IPS-NIHi11 (cell line): ENCODE measurements at regions not wholly inside any gene's neighbourhood (a gene's known extent, or its start where the extent isn't known, plus 50 kb on each side); places are given as distances from the start of the nearest gene placed in this dataset.

Source experiments
- DNase-seq: peaks from one replicate; pipeline ENCODE4 v3.0.0; 2012; ENCODE audit warnings: mixed read lengths, low spot score

- no peak for DNase-seq
These were observed 565.2 kb upstream of the MARCKS start for GRCh38 chr6:113291751-113292445.

- DNase-seq = no peak
These were observed 564.3 kb upstream of the MARCKS start for GRCh38 chr6:113292646-113293422.

GRCh38 chr6:113293423-113293740 lies 563.8 kb upstream of the MARCKS start:
- DNase-seq = no peak

DNA sequence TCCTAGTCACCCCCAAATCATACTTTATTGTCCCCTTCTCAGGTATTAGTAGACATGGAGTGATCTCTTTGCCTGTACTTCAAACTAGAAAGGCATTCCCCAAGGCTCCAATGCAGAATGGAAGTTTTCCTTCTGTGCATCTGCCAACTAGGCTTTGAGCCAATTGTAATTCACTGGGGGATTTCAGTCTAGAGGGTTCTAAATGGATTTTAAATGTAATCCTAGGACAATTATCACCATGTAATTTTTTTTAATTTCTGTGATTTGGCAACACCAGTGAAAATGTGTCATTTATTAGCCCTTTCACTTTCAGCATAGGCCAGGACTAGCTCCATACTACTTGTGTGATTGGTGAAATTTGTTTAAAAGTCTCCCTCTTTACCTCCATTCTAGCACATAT lies 557.6 kb upstream of the MARCKS start:
- DNase-seq = no peak

DNA sequence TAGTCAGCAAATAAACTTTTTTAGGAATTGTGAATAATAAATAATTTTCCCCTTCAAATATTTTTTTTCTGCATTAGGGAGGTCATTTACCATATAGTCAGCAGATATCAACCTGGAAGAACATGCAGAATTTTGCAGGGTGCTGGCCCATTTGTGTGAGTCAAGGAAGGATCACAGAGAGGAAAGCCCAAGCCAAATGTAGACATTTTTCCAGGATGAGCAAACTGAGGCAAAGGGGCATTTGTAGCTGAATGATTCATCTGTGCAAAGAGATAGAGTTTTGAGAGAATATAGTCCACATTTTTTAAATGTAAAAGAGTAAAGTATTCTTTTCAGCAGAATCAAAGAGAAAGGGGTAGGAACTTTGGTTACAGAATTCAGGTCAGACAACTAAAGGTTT lies 555.5 kb upstream of the MARCKS start:
- no peak for DNase-seq

DNA sequence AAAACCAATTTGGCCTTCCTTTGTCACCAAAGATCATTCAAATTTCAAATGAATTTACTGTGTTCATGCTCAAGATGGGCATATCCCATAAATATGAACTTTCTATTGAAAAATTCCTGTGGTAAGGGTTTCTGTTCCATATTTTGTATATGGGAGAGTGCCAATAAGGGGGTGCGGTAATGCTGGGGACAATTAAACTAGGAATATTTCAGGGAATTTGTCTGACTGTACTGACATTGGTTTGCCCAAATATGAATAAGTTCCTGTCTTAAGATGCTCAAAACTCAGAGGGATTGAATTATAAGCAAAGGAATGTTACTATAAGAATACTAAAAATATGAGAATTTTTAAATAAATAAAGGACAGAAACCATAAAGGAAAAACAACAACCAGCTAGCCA lies 553.0 kb upstream of the MARCKS start:
- DNase-seq = no peak

- DNase-seq = peak; percentile 49
These were observed 550.5 kb upstream of the MARCKS start for GRCh38 chr6:113306552-113307145.

GRCh38 chr6:113308266-113308665 lies 548.9 kb upstream of the MARCKS start:
- no peak for DNase-seq

DNA sequence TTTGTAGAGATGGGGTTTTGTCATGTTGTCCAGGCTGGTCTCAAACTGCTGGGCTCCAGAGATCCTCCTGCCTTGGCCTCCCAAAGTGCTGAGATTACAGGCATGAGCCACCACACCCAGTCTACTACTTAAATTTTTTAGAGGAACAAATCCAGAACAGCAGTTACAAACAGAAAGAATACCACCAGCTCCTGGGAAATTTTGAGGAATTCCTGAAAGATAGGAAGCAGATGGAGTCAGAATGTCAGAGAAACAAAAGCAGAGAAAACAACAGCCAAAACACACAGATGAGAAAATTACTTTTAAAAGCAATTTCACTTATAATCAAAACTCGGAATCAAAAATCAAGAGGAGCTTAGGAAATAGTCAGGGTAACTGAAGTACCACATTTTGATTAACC lies 543.3 kb upstream of the MARCKS start:
- no peak for DNase-seq

DNA sequence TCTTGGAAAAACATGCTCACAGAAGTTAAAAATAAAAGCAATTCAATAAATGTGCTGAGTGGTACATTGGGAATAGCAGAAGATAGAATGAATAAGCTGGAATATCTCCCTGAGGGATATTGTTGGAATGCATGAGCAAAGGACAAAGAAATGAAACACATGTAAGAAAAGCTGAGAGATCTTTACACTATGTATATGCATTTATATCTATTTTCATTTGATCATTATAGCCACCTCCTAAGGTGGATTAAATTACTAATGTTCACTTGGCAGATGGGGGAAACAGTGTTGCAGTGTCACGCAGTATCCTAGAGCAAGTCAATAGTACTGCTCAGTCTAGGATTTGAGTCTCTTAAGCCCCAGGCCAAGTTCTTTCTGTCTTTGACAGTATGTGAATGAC lies 542.0 kb upstream of the MARCKS start:
- no peak for DNase-seq

- DNase-seq = no peak
These were observed 541.3 kb upstream of the MARCKS start for GRCh38 chr6:113315879-113316278.

DNA sequence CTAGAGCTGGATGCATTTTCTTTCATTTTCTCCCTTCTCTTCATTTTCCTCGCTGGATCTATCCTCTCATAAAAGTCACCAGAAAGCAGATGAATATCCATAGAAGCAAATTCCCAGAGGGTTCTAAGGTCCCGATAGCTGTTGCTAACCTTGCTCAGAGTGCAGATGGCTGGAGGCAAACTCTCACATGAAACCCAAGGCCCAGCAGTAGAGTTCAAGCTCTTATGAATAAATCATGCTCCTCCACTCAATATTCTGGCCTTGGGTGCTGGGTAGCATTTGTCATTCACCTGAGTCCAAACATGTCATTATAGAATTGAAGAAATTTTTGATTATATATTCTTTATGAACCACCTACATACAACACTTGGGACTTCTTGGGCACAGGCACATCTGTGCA lies 539.7 kb upstream of the MARCKS start:
- no peak for DNase-seq

GRCh38 chr6:113317891-113318574 lies 539.1 kb upstream of the MARCKS start:
- DNase-seq = no peak

DNA sequence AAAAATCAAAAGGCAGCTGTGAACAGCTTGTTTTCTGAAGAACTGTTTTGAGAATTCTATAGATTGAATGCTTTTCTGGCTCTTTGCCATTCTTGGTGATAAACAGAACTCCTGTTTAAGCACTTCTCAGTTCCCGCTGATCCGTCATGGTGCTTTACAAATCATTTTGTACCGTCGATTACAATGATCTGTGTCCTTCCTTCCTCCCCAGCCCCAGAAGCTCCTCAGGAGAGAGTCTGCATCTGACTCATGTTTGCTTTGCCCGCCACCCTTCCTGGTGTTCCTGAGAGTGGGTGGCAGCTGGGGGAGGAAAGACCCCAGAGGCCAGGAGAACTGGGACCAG lies 538.6 kb upstream of the MARCKS start:
- no peak for DNase-seq

- DNase-seq = no peak
These were observed 536.5 kb upstream of the MARCKS start for GRCh38 chr6:113320653-113321052.

DNA sequence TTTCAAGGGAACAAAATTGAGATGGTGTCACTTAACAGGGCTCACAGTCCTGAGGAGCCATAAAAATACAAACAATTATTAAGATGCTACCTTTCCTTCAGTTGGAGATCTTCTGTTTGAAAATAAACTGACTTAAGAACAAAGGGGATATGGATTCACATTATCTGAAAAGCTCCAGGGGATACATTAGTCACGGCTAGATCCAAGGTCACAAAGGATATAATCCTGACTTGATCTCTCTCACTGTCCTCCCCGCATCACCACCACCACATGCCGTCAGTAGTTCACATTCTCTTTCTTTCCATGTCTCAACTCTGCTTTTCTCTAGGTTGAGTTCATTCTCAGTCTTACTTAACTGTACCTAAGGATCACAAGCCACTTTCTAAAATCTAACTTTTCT lies 530.4 kb upstream of the MARCKS start:
- no peak for DNase-seq

GRCh38 chr6:113328886-113329381 lies 528.2 kb upstream of the MARCKS start:
- no peak for DNase-seq

GRCh38 chr6:113329942-113330635 lies 527.1 kb upstream of the MARCKS start:
- no peak for DNase-seq

DNA sequence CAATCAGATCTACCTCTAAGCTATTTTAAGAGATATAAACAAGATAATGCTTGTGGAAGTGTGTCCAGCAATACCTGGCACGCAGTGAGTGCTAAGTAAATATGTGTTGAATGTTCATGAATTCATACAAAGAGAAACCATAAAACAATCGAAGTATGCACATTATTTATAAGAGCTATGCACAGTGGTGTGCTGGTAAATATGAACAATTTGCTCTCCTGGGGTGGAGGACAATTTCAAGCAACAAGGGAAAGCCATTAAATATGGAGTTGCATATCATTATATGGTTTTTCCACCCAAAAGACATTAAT lies 526.6 kb upstream of the MARCKS start:
- no peak for DNase-seq

DNA sequence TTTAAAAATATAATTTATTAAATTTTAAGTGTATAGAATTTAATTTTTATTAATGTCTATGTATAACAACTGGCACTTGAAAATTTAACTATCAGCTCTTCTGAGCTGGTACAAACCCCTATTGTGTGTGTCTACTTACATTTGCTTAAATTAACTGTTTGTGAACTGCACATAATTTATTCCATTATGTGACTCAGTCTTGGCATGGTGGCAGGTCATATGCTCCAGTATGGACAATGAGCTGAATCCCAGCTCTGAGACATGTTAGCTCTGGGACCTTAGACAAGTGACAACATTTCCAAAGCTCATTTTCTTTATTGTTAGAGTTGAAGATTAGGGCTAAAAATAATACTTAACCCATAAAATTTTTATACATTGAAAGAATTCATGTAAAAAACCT lies 526.1 kb upstream of the MARCKS start:
- no peak for DNase-seq

GRCh38 chr6:113338644-113339043 lies 518.5 kb upstream of the MARCKS start:
- DNase-seq = no peak

- DNase-seq = no peak
These were observed 517.9 kb upstream of the MARCKS start for GRCh38 chr6:113339209-113339608.
